ENCODE measurements at regions not wholly inside any gene's neighbourhood (a gene's known extent, or its start where the extent isn't known, plus 50 kb on each side); places are given as distances from the start of the nearest gene placed in this dataset.

GRCh38 chr6:167578371-167578901, 248.3 kb upstream of the AFDN start:
- TF ChIP-seq CTCF (conservative IDR thresholded peaks at IDR 0.05): no peak
- H3K27ac ChIP-seq: no peak overlapping the region

- TF ChIP-seq CTCF (conservative IDR thresholded peaks at IDR 0.05): no peak
- H3K27ac ChIP-seq: no peak overlapping the region
Measured at GRCh38 chr6:167579806-167580618, 246.7 kb upstream of the AFDN start.

GRCh38 chr6:167580619-167580911, 246.1 kb upstream of the AFDN start:
- H3K27ac ChIP-seq: no peak overlapping the region
- no peak for TF ChIP-seq CTCF (conservative IDR thresholded peaks at IDR 0.05)

GRCh38 chr6:167581637-167582036, 245.1 kb upstream of the AFDN start:
- no peak overlapping the region for H3K27ac ChIP-seq
- TF ChIP-seq CTCF (conservative IDR thresholded peaks at IDR 0.05): no peak

- no peak overlapping the region for H3K27ac ChIP-seq
- no peak for TF ChIP-seq CTCF (conservative IDR thresholded peaks at IDR 0.05)
Measured at GRCh38 chr6:167583412-167583811, 243.3 kb upstream of the AFDN start.

GRCh38 chr6:167588181-167588919, 238.4 kb upstream of the AFDN start:
- H3K27ac ChIP-seq: no peak overlapping the region
- no peak for TF ChIP-seq CTCF (conservative IDR thresholded peaks at IDR 0.05)

GRCh38 chr6:167588920-167589614, 237.6 kb upstream of the AFDN start:
- H3K27ac ChIP-seq: no peak overlapping the region
- TF ChIP-seq CTCF (conservative IDR thresholded peaks at IDR 0.05): no peak
